H1 (cell line): ENCODE measurements at regions not wholly inside any gene's neighbourhood (a gene's known extent, or its start where the extent isn't known, plus 50 kb on each side); places are given as distances from the start of the nearest gene placed in this dataset.

ENCODE experiments used
- BCL11A ChIP-seq, 2 experiments: IDR thresholded peaks; one replicate each; pipeline ENCODE4 v1.6.1; 2011; ENCODE audit warnings: low read depth in 2 of 2, low read length in 2 of 2, mild to moderate bottlenecking in 2 of 2
- EGR1 ChIP-seq: IDR thresholded peaks from 2 replicates; pipeline ENCODE4 v1.6.1; 2011; ENCODE audit warnings: low read depth, low read length, borderline replicate concordance
- RNF2 ChIP-seq: fragments of 200-900, 300-1000 bp; sonication (generic); IDR thresholded peaks from 2 replicates; pipeline ENCODE4 v1.7.1; 2016; ENCODE audit warnings: borderline replicate concordance, low read depth, mild to moderate bottlenecking, antibody characterized with exemption, low read length; ENCODE audit not compliant: poor library complexity, severe bottlenecking; ENCODE audit errors: missing control alignments
- TF ChIP-seq, protein P1 (sequence below): fragments of 300-600 bp; sonication (generic); IDR thresholded peaks from 2 replicates; pipeline ENCODE4 v1.7.1; 2012; ENCODE audit warnings: low read length, moderate library complexity, mild to moderate bottlenecking, inconsistent platforms; ENCODE audit not compliant: insufficient replicate concordance
- TF ChIP-seq, protein P2 (sequence below): IDR thresholded peaks from 2 replicates; pipeline ENCODE4 v1.6.1; 2012; ENCODE audit warnings: inconsistent platforms

DNA sequence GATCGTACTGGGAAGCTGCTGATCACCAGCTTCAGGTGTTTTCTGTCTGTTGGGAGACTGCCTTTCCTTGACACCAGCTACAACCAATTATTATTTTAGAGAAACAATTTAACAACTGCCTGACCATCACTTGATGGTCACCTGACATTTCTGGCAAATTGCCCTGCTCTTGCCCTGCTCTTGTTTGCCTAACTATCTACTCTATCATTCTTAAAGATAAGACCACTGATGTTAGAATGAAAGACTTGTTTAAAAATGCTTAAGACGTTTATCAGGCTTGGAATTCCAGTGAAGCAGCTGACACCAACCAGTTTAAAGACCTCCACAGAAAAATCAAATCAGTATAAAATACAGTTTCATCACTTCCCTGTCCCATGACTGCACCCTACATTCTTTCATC is 423.3 kb upstream of the CAMK1G start (continued):
- no peak for TF ChIP-seq EGR1
- TF ChIP-seq RNF2: no peak
- TF ChIP-seq, protein P1, sequence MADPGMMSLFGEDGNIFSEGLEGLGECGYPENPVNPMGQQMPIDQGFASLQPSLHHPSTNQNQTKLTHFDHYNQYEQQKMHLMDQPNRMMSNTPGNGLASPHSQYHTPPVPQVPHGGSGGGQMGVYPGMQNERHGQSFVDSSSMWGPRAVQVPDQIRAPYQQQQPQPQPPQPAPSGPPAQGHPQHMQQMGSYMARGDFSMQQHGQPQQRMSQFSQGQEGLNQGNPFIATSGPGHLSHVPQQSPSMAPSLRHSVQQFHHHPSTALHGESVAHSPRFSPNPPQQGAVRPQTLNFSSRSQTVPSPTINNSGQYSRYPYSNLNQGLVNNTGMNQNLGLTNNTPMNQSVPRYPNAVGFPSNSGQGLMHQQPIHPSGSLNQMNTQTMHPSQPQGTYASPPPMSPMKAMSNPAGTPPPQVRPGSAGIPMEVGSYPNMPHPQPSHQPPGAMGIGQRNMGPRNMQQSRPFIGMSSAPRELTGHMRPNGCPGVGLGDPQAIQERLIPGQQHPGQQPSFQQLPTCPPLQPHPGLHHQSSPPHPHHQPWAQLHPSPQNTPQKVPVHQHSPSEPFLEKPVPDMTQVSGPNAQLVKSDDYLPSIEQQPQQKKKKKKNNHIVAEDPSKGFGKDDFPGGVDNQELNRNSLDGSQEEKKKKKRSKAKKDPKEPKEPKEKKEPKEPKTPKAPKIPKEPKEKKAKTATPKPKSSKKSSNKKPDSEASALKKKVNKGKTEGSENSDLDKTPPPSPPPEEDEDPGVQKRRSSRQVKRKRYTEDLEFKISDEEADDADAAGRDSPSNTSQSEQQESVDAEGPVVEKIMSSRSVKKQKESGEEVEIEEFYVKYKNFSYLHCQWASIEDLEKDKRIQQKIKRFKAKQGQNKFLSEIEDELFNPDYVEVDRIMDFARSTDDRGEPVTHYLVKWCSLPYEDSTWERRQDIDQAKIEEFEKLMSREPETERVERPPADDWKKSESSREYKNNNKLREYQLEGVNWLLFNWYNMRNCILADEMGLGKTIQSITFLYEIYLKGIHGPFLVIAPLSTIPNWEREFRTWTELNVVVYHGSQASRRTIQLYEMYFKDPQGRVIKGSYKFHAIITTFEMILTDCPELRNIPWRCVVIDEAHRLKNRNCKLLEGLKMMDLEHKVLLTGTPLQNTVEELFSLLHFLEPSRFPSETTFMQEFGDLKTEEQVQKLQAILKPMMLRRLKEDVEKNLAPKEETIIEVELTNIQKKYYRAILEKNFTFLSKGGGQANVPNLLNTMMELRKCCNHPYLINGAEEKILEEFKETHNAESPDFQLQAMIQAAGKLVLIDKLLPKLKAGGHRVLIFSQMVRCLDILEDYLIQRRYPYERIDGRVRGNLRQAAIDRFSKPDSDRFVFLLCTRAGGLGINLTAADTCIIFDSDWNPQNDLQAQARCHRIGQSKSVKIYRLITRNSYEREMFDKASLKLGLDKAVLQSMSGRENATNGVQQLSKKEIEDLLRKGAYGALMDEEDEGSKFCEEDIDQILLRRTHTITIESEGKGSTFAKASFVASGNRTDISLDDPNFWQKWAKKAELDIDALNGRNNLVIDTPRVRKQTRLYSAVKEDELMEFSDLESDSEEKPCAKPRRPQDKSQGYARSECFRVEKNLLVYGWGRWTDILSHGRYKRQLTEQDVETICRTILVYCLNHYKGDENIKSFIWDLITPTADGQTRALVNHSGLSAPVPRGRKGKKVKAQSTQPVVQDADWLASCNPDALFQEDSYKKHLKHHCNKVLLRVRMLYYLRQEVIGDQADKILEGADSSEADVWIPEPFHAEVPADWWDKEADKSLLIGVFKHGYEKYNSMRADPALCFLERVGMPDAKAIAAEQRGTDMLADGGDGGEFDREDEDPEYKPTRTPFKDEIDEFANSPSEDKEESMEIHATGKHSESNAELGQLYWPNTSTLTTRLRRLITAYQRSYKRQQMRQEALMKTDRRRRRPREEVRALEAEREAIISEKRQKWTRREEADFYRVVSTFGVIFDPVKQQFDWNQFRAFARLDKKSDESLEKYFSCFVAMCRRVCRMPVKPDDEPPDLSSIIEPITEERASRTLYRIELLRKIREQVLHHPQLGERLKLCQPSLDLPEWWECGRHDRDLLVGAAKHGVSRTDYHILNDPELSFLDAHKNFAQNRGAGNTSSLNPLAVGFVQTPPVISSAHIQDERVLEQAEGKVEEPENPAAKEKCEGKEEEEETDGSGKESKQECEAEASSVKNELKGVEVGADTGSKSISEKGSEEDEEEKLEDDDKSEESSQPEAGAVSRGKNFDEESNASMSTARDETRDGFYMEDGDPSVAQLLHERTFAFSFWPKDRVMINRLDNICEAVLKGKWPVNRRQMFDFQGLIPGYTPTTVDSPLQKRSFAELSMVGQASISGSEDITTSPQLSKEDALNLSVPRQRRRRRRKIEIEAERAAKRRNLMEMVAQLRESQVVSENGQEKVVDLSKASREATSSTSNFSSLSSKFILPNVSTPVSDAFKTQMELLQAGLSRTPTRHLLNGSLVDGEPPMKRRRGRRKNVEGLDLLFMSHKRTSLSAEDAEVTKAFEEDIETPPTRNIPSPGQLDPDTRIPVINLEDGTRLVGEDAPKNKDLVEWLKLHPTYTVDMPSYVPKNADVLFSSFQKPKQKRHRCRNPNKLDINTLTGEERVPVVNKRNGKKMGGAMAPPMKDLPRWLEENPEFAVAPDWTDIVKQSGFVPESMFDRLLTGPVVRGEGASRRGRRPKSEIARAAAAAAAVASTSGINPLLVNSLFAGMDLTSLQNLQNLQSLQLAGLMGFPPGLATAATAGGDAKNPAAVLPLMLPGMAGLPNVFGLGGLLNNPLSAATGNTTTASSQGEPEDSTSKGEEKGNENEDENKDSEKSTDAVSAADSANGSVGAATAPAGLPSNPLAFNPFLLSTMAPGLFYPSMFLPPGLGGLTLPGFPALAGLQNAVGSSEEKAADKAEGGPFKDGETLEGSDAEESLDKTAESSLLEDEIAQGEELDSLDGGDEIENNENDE: no peak
- TF ChIP-seq, protein P2, sequence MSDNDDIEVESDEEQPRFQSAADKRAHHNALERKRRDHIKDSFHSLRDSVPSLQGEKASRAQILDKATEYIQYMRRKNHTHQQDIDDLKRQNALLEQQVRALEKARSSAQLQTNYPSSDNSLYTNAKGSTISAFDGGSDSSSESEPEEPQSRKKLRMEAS: no peak
- TF ChIP-seq BCL11A (IDR thresholded peaks at IDR 0.05; ENCODE audit: low read depth in 2 of 2, low read length in 2 of 2): no peak
